HAP-1 (cell line): ENCODE measurements at regions not wholly inside any gene's neighbourhood (a gene's known extent, or its start where the extent isn't known, plus 50 kb on each side); places are given as distances from the start of the nearest gene placed in this dataset.

Experiments
- DNase-seq, 2 experiments: peaks; one replicate each; pipeline ENCODE4 v3.0.0-alpha.2; 2016 to 2020; ENCODE audit warnings: low spot score in 2 of 2
- H3K27me3 ChIP-seq: fragments of 250-450 bp; sonication (Bioruptor Pico); 2 replicates; pipeline ENCODE4 v1.5.1; 2020; ENCODE audit warnings: low read depth, mild to moderate bottlenecking, moderate library complexity
- H3K36me3 ChIP-seq: fragments of 250-450 bp; sonication (Bioruptor Pico); replicated peaks from 2 replicates; pipeline ENCODE4 v1.5.1; 2020; ENCODE audit warnings: mild to moderate bottlenecking
- H3K4me1 ChIP-seq: fragments of 250-450 bp; sonication (Bioruptor Pico); 2 replicates; pipeline ENCODE4 v1.5.1; 2020; ENCODE audit warnings: mild to moderate bottlenecking
- H3K4me3 ChIP-seq: fragments of 250-450 bp; sonication (Bioruptor Pico); 2 replicates; pipeline ENCODE4 v1.5.1; 2020; ENCODE audit warnings: mild to moderate bottlenecking, moderate library complexity
- H3K9me3 ChIP-seq: fragments of 250-450 bp; sonication (Bioruptor Pico); 2 replicates; pipeline ENCODE4 v1.5.1; 2020; ENCODE audit warnings: mild to moderate bottlenecking, moderate library complexity
- in situ Hi-C: fragments of 300-500 bp; cut with MboI; formaldehyde crosslinking; loops from 3 replicates; pipeline ENCODE4 v1.14.3; 2020; ENCODE audit warnings: low sequenced_read_pairs, inconsistent platforms, mixed read lengths

- H3K27me3 ChIP-seq = no peaks in the 10 kb centered on the region
- no peaks in the 10 kb centered on the region for H3K36me3 ChIP-seq
- H3K4me3 ChIP-seq = no peak overlapping the region
- H3K4me1 ChIP-seq = no peaks in the 10 kb centered on the region
- no peak for DNase-seq
- in situ Hi-C loops = no loop called here
- H3K9me3 ChIP-seq = no peaks in the 10 kb centered on the region; the same call in 1 of the 2 replicates
Measured at GRCh38 chr10:3723766-3724165, 61.2 kb downstream of the KLF6 start.

- Histone ChIP-seq H3K27me3 (no peaks in the 10 kb centered on the region), H3K4me1 (no peaks in the 10 kb centered on the region), H3K36me3 (no peaks in the 10 kb centered on the region), H3K4me3 (no peak overlapping the region), H3K9me3 (no peaks in the 10 kb centered on the region; the same call in 1 of the 2 replicates)
- no peak for DNase-seq
- in situ Hi-C loops = no loop called here
Measured at GRCh38 chr10:3720228-3721019, 64.6 kb downstream of the KLF6 start.

- H3K36me3 ChIP-seq = no peaks in the 10 kb centered on the region
- H3K9me3 ChIP-seq = no peaks in the 10 kb centered on the region
- H3K4me3 ChIP-seq = no peak overlapping the region
- H3K27me3 ChIP-seq = no peaks in the 10 kb centered on the region
- no peak for DNase-seq
- in situ Hi-C loops = no loop called here
- H3K4me1 ChIP-seq = no peaks in the 10 kb centered on the region
Measured at GRCh38 chr10:3719024-3719843, 65.8 kb downstream of the KLF6 start.

GRCh38 chr10:3716093-3716492, 68.9 kb downstream of the KLF6 start:
- no peaks in the 10 kb centered on the region for H3K4me1 ChIP-seq
- in situ Hi-C loops = no loop called here

GRCh38 chr10:3714967-3715366, 70.0 kb downstream of the KLF6 start:
- in situ Hi-C loops = no loop called here
- DNase-seq = no peak
- no peaks in the 10 kb centered on the region for H3K4me1 ChIP-seq

More at GRCh38 chr10:3716093-3716492, 68.9 kb downstream of the KLF6 start:
- H3K27me3 ChIP-seq = no peaks in the 10 kb centered on the region
- no peaks in the 10 kb centered on the region for H3K9me3 ChIP-seq
- no peaks in the 10 kb centered on the region for H3K36me3 ChIP-seq
- no peak overlapping the region for H3K4me3 ChIP-seq
- no peak for DNase-seq

GRCh38 chr10:3714531-3714930, 70.5 kb downstream of the KLF6 start:
- Histone ChIP-seq H3K4me3 (no peak overlapping the region), H3K4me1 (no peaks in the 10 kb centered on the region), H3K36me3 (no peaks in the 10 kb centered on the region), H3K9me3 (no peaks in the 10 kb centered on the region), H3K27me3 (no peaks in the 10 kb centered on the region)
- no peak for DNase-seq
- in situ Hi-C loops = no loop called here

More at GRCh38 chr10:3714967-3715366, 70.0 kb downstream of the KLF6 start:
- Histone ChIP-seq H3K27me3 (no peaks in the 10 kb centered on the region), H3K36me3 (no peaks in the 10 kb centered on the region), H3K4me3 (no peak overlapping the region), H3K9me3 (no peaks in the 10 kb centered on the region)

- Histone ChIP-seq H3K4me1 (no peaks in the 10 kb centered on the region), H3K27me3 (no peaks in the 10 kb centered on the region), H3K9me3 (no peaks in the 10 kb centered on the region), H3K36me3 (no peaks in the 10 kb centered on the region), H3K4me3 (no peak overlapping the region)
- DNase-seq = no peak
- in situ Hi-C loops = no loop called here
Measured at GRCh38 chr10:3712707-3713106, 72.3 kb downstream of the KLF6 start.

GRCh38 chr10:3711918-3712317, 73.1 kb downstream of the KLF6 start:
- no peak for DNase-seq
- in situ Hi-C loops = no loop called here
- H3K27me3 ChIP-seq = no peaks in the 10 kb centered on the region
- no peaks in the 10 kb centered on the region for H3K36me3 ChIP-seq
- no peak overlapping the region for H3K4me3 ChIP-seq
- H3K9me3 ChIP-seq = no peaks in the 10 kb centered on the region
- no peaks in the 10 kb centered on the region for H3K4me1 ChIP-seq

- no peaks in the 10 kb centered on the region for H3K9me3 ChIP-seq
- no peaks in the 10 kb centered on the region for H3K36me3 ChIP-seq
- H3K4me1 ChIP-seq = no peaks in the 10 kb centered on the region
- DNase-seq = no peak
- H3K27me3 ChIP-seq = no peaks in the 10 kb centered on the region
- in situ Hi-C loops = no loop called here
- H3K4me3 ChIP-seq = no peak overlapping the region
Measured at GRCh38 chr10:3710764-3711163, 74.2 kb downstream of the KLF6 start.

GRCh38 chr10:3709456-3710060, 75.5 kb downstream of the KLF6 start:
- no peak overlapping the region for H3K4me3 ChIP-seq
- DNase-seq = no peak
- no peaks in the 10 kb centered on the region for H3K4me1 ChIP-seq
- H3K9me3 ChIP-seq = no peaks in the 10 kb centered on the region
- in situ Hi-C loops = no loop called here
- no peaks in the 10 kb centered on the region for H3K27me3 ChIP-seq
- no peaks in the 10 kb centered on the region for H3K36me3 ChIP-seq

- no peaks in the 10 kb centered on the region for H3K27me3 ChIP-seq
- H3K9me3 ChIP-seq = no peaks in the 10 kb centered on the region
- no peaks in the 10 kb centered on the region for H3K4me1 ChIP-seq
- no peaks in the 10 kb centered on the region for H3K36me3 ChIP-seq
- H3K4me3 ChIP-seq = no peak overlapping the region
- in situ Hi-C loops = no loop called here
- no peak for DNase-seq
Measured at GRCh38 chr10:3708852-3709251, 76.2 kb downstream of the KLF6 start.

- Histone ChIP-seq H3K4me3 (no peak overlapping the region), H3K9me3 (no peaks in the 10 kb centered on the region), H3K36me3 (no peaks in the 10 kb centered on the region), H3K27me3 (no peaks in the 10 kb centered on the region), H3K4me1 (no peaks in the 10 kb centered on the region)
- in situ Hi-C loops = no loop called here
- no peak for DNase-seq
Measured at GRCh38 chr10:3704565-3705325, 80.3 kb downstream of the KLF6 start.

- in situ Hi-C loops = no loop called here
- no peak for DNase-seq
- H3K9me3 ChIP-seq = no peaks in the 10 kb centered on the region
- no peaks in the 10 kb centered on the region for H3K27me3 ChIP-seq
- H3K36me3 ChIP-seq = no peaks in the 10 kb centered on the region
- H3K4me3 ChIP-seq = no peak overlapping the region
- no peaks in the 10 kb centered on the region for H3K4me1 ChIP-seq
Measured at GRCh38 chr10:3702569-3702968, 82.4 kb downstream of the KLF6 start.
